GM19238 (cell line): ENCODE measurements at regions not wholly inside any gene's neighbourhood (a gene's known extent, or its start where the extent isn't known, plus 50 kb on each side); places are given as distances from the start of the nearest gene placed in this dataset.
"Not testable (repeated sequence)": the region's sequence is repeated elsewhere in the genome, so short reads cannot be mapped to it uniquely, and the experiment has no call there.

Experiments
- DNase-seq: peaks from one replicate; pipeline ENCODE4 v3.0.0; 2011; ENCODE audit warnings: low spot score; ENCODE audit not compliant: insufficient read length

- DNase-seq: no peak
Observed at GRCh38 chr10:81428456-81429134, 446.4 kb upstream of the NRG3 start.

GRCh38 chr10:81439445-81439844 lies 435.5 kb upstream of the NRG3 start:
- no peak for DNase-seq

- not testable (repeated sequence) for DNase-seq
Observed at GRCh38 chr10:81441624-81442023, 433.4 kb upstream of the NRG3 start.

- DNase-seq: no peak
Observed at GRCh38 chr10:81444242-81444929, 430.6 kb upstream of the NRG3 start.

- no peak for DNase-seq
Observed at GRCh38 chr10:81450651-81451050, 424.3 kb upstream of the NRG3 start.

- no peak for DNase-seq
Observed at GRCh38 chr10:81472927-81473470, 402.0 kb upstream of the NRG3 start.

- DNase-seq: no peak
Observed at GRCh38 chr10:81473755-81474154, 401.2 kb upstream of the NRG3 start.

- DNase-seq: no peak
Observed at GRCh38 chr10:81479316-81479715, 395.7 kb upstream of the NRG3 start.

- no peak for DNase-seq
Observed at GRCh38 chr10:81496626-81497025, 378.4 kb upstream of the NRG3 start.

GRCh38 chr10:81498011-81498551 lies 376.9 kb upstream of the NRG3 start:
- DNase-seq: no peak

GRCh38 chr10:81502677-81503359 lies 372.2 kb upstream of the NRG3 start:
- no peak for DNase-seq

GRCh38 chr10:81505777-81506176 lies 369.2 kb upstream of the NRG3 start:
- DNase-seq: not testable (repeated sequence)

GRCh38 chr10:81514811-81515210 lies 360.2 kb upstream of the NRG3 start:
- DNase-seq: no peak

- no peak for DNase-seq
Observed at GRCh38 chr10:81520688-81521087, 354.3 kb upstream of the NRG3 start.

GRCh38 chr10:81524467-81524866 lies 350.5 kb upstream of the NRG3 start:
- DNase-seq: no peak

- no peak for DNase-seq
Observed at GRCh38 chr10:81532403-81532802, 342.6 kb upstream of the NRG3 start.

- DNase-seq: no peak
Observed at GRCh38 chr10:81534991-81535390, 340.0 kb upstream of the NRG3 start.

GRCh38 chr10:81541517-81541916 lies 333.5 kb upstream of the NRG3 start:
- DNase-seq: no peak

GRCh38 chr10:81546243-81546642 lies 328.8 kb upstream of the NRG3 start:
- no peak for DNase-seq

- no peak for DNase-seq
Observed at GRCh38 chr10:81548160-81548559, 326.8 kb upstream of the NRG3 start.

GRCh38 chr10:81564143-81564542 lies 310.9 kb upstream of the NRG3 start:
- DNase-seq: no peak

GRCh38 chr10:81569488-81569887 lies 305.5 kb upstream of the NRG3 start:
- no peak for DNase-seq
